Testis (tissue), 2 donors: ENCODE measurements at regions not wholly inside any gene's neighbourhood (a gene's known extent, or its start where the extent isn't known, plus 50 kb on each side); places are given as distances from the start of the nearest gene placed in this dataset.

Experiments used
- DNase-seq: peaks from one replicate; pipeline ENCODE4 v3.0.0-alpha.2; 2019
- H3K27ac ChIP-seq, 2 donors: fragments of 200-600 bp; sonication (generic); one replicate each; pipeline ENCODE4 v1.5.1; 2019
- H3K27me3 ChIP-seq: fragments of 200-600 bp; sonication (generic); one replicate; pipeline ENCODE4 v1.5.1; 2019
- H3K36me3 ChIP-seq: fragments of 200-600 bp; sonication (generic); one replicate; pipeline ENCODE4 v1.5.1; 2017; ENCODE audit warnings: low read depth; ENCODE audit errors: missing control alignments
- H3K4me1 ChIP-seq: fragments of 200-600 bp; sonication (generic); one replicate; pipeline ENCODE4 v1.5.1; 2019
- H3K4me3 ChIP-seq, 2 donors: fragments of 200-600 bp; sonication (generic); one replicate each; pipeline ENCODE4 v1.5.1; 2017 to 2019
- H3K9me3 ChIP-seq: fragments of 200-600 bp; sonication (generic); one replicate; pipeline ENCODE4 v1.5.1; 2017
- CTCF ChIP-seq, 3 experiments: fragments of 450-650 bp in 2 of 3; fragments of 200-600 bp in 1 of 3; sonication (generic) in 1 of 3; IDR thresholded peaks; one replicate each; pipeline ENCODE4 v1.5.1; 2016 to 2019; ENCODE audit warnings: antibody characterized with exemption in 3 of 3, mild to moderate bottlenecking in 2 of 3, moderate library complexity in 1 of 3
- POLR2A ChIP-seq: fragments of 450-650 bp; IDR thresholded peaks from one replicate; pipeline ENCODE4 v1.6.1; 2017; ENCODE audit warnings: antibody characterized with exemption, mild to moderate bottlenecking, moderate library complexity
- WGBS, 2 donors: methylation state at CpG; one replicate each; pipeline ENCODE4 v1.1.5; 2018; 5-methylcytosine and 5-hydroxymethylcytosine counted together
- intact Hi-C: fragments of 100-400 bp; cut with DNase I; formaldehyde crosslinking; loops from one replicate; pipeline ENCODE4 v1.15.1; 2023; ENCODE audit warnings: low total_unique reads

- no peak overlapping the region for H3K4me3 ChIP-seq
- no peaks in the 10 kb centered on the region for H3K4me1 ChIP-seq
- no peak overlapping the region for H3K27ac ChIP-seq
- no peaks in the 10 kb centered on the region for H3K9me3 ChIP-seq
- no peak for DNase-seq
- intact Hi-C loops: no loop called here
- TF ChIP-seq POLR2A (no peak), CTCF (IDR thresholded peaks at IDR 0.05) (no peak)
- H3K36me3 ChIP-seq: no peaks in the 10 kb centered on the region
- WGBS, 2 donors: 56 to 75% methylated on average over 2 of the region's 2 CpGs
- no peaks in the 10 kb centered on the region for H3K27me3 ChIP-seq
These were observed 305.9 kb downstream of the PMP22 start for GRCh38 chr17:14959106-14959648.

GRCh38 chr17:14953405-14953804 lies 311.7 kb downstream of the PMP22 start:
- Histone ChIP-seq H3K36me3 (no peaks in the 10 kb centered on the region), H3K4me1 (no peaks in the 10 kb centered on the region), H3K27ac (no peak overlapping the region), H3K27me3 (no peaks in the 10 kb centered on the region), H3K9me3 (no peaks in the 10 kb centered on the region), H3K4me3 (no peak overlapping the region)
- intact Hi-C loops: no loop called here
- TF ChIP-seq POLR2A (no peak), CTCF (IDR thresholded peaks at IDR 0.05) (no peak)
- no peak for DNase-seq
- WGBS, 2 donors: 63 to 71% methylated on average over 5 of the region's 5 CpGs

GRCh38 chr17:14950686-14951085 lies 314.4 kb downstream of the PMP22 start:
- no peak for DNase-seq
- no peak overlapping the region for H3K27ac ChIP-seq
- no peaks in the 10 kb centered on the region for H3K27me3 ChIP-seq
- H3K4me3 ChIP-seq: no peak overlapping the region
- TF ChIP-seq POLR2A (no peak), CTCF (IDR thresholded peaks at IDR 0.05) (no peak)
- 92 to 95% methylated on average over 2 of the region's 2 CpGs for WGBS, 2 donors
- H3K9me3 ChIP-seq: no peaks in the 10 kb centered on the region
- intact Hi-C loops: no loop called here
- no peaks in the 10 kb centered on the region for H3K4me1 ChIP-seq
- no peaks in the 10 kb centered on the region for H3K36me3 ChIP-seq

GRCh38 chr17:14950216-14950615 lies 314.9 kb downstream of the PMP22 start:
- intact Hi-C loops: no loop called here
- Histone ChIP-seq H3K36me3 (no peaks in the 10 kb centered on the region), H3K27ac (no peak overlapping the region), H3K27me3 (no peaks in the 10 kb centered on the region), H3K4me1 (no peaks in the 10 kb centered on the region), H3K4me3 (no peak overlapping the region), H3K9me3 (no peaks in the 10 kb centered on the region)
- WGBS, 2 donors: 52 to 61% methylated on average over 3 of the region's 3 CpGs
- DNase-seq: no peak
- TF ChIP-seq POLR2A: no peak
- TF ChIP-seq CTCF (IDR thresholded peaks at IDR 0.05): no peak

- no peak for DNase-seq
- H3K27me3 ChIP-seq: no peaks in the 10 kb centered on the region
- intact Hi-C loops: no loop called here
- H3K9me3 ChIP-seq: no peaks in the 10 kb centered on the region
- no peaks in the 10 kb centered on the region for H3K36me3 ChIP-seq
- H3K4me1 ChIP-seq: no peaks in the 10 kb centered on the region
- 100% methylated on average over 2 of the region's 2 CpGs for WGBS, 2 donors
- H3K4me3 ChIP-seq: no peak overlapping the region
- TF ChIP-seq POLR2A (no peak), CTCF (IDR thresholded peaks at IDR 0.05) (no peak)
- H3K27ac ChIP-seq: no peak overlapping the region
These were observed 317.5 kb downstream of the PMP22 start for GRCh38 chr17:14947671-14948070.
